SK-N-MC (cell line): ENCODE measurements at regions not wholly inside any gene's neighbourhood (a gene's known extent, or its start where the extent isn't known, plus 50 kb on each side); places are given as distances from the start of the nearest gene placed in this dataset.

ENCODE experiments used
- EZH2 ChIP-seq: fragments of 200-600 bp; sonication (generic); IDR thresholded peaks from one replicate; pipeline ENCODE4 v1.6.1; 2017; ENCODE audit warnings: antibody characterized with exemption
- FOXP2 ChIP-seq: optimal IDR thresholded peaks from 2 replicates; pipeline ENCODE3; 2011; ENCODE audit warnings: mild to moderate bottlenecking, moderate library complexity; ENCODE audit not compliant: insufficient read depth; ENCODE audit errors: extremely low read length, control extremely low read depth
- POLR2AphosphoS5 ChIP-seq: IDR thresholded peaks from 2 replicates; pipeline ENCODE4 v1.6.1; 2012; ENCODE audit warnings: mild to moderate bottlenecking, low read depth, low read length, borderline replicate concordance

- TF ChIP-seq POLR2AphosphoS5 (no peak), EZH2 (no peak), FOXP2 (no peak)
Measured at GRCh38 chr20:43389839-43390626, 67.7 kb upstream of the SRSF6 start.
